KOPT-K1 (cell line): ENCODE measurements at regions not wholly inside any gene's neighbourhood (a gene's known extent, or its start where the extent isn't known, plus 50 kb on each side); places are given as distances from the start of the nearest gene placed in this dataset.
"Not testable (repeated sequence)": the region's sequence is repeated elsewhere in the genome, so short reads cannot be mapped to it uniquely, and the experiment has no call there.

ENCODE experiments used
- H3K27ac ChIP-seq: fragments of 200-600 bp; sonication (generic); 2 replicates; pipeline ENCODE4 v1.5.1; 2016; ENCODE audit warnings: antibody characterized with exemption, mild to moderate bottlenecking, low read depth, low read length; ENCODE audit not compliant: poor library complexity, severe bottlenecking
- H3K36me3 ChIP-seq: fragments of 200-600 bp; sonication (generic); 2 replicates; pipeline ENCODE4 v1.5.1; 2017; ENCODE audit warnings: antibody characterized with exemption, mild to moderate bottlenecking, low read length, moderate library complexity; ENCODE audit not compliant: insufficient read depth
- H3K9me3 ChIP-seq: fragments of 200-600 bp; sonication (generic); 2 replicates; pipeline ENCODE4 v1.5.1; 2017; ENCODE audit warnings: antibody characterized with exemption, low read length, mild to moderate bottlenecking; ENCODE audit not compliant: insufficient read depth, poor library complexity, severe bottlenecking

- no peaks in the 10 kb centered on the region for H3K36me3 ChIP-seq
- H3K27ac ChIP-seq = no peak overlapping the region
- H3K9me3 ChIP-seq = peaks cover 4% of the 10 kb centered on the region
These were observed 816.0 kb upstream of the PCDH10 start for GRCh38 chr4:132332932-132333723.

GRCh38 chr4:132333724-132334047 is 815.4 kb upstream of the PCDH10 start:
- H3K27ac ChIP-seq = no peak overlapping the region
- H3K9me3 ChIP-seq = peaks cover 4% of the 10 kb centered on the region
- H3K36me3 ChIP-seq = no peaks in the 10 kb centered on the region

GRCh38 chr4:132334081-132334480 is 815.0 kb upstream of the PCDH10 start:
- H3K27ac ChIP-seq = no peak overlapping the region
- no peaks in the 10 kb centered on the region for H3K36me3 ChIP-seq
- H3K9me3 ChIP-seq = peaks cover 4% of the 10 kb centered on the region

- Histone ChIP-seq H3K9me3 (peaks cover 23% of the 10 kb centered on the region), H3K27ac (no peak overlapping the region), H3K36me3 (no peaks in the 10 kb centered on the region)
These were observed 803.9 kb upstream of the PCDH10 start for GRCh38 chr4:132344924-132345828.

GRCh38 chr4:132346016-132346415 is 803.1 kb upstream of the PCDH10 start:
- Histone ChIP-seq H3K36me3 (no peaks in the 10 kb centered on the region), H3K9me3 (peaks cover 23% of the 10 kb centered on the region), H3K27ac (no peak overlapping the region)

GRCh38 chr4:132351606-132352005 is 797.5 kb upstream of the PCDH10 start:
- H3K9me3 ChIP-seq = peaks cover 22% of the 10 kb centered on the region
- not testable (repeated sequence) for H3K27ac ChIP-seq, H3K36me3 ChIP-seq

- Histone ChIP-seq H3K36me3 (no peaks in the 10 kb centered on the region), H3K9me3 (no peaks in the 10 kb centered on the region), H3K27ac (no peak overlapping the region)
These were observed 766.9 kb upstream of the PCDH10 start for GRCh38 chr4:132382243-132382642.

GRCh38 chr4:132383571-132384199 is 765.4 kb upstream of the PCDH10 start:
- H3K27ac ChIP-seq = no peak overlapping the region
- no peaks in the 10 kb centered on the region for H3K36me3 ChIP-seq
- H3K9me3 ChIP-seq = peaks cover 2% of the 10 kb centered on the region

GRCh38 chr4:132384709-132385108 is 764.4 kb upstream of the PCDH10 start:
- Histone ChIP-seq H3K27ac (no peak overlapping the region), H3K36me3 (no peaks in the 10 kb centered on the region), H3K9me3 (peaks cover 7% of the 10 kb centered on the region)

- H3K36me3 ChIP-seq = no peaks in the 10 kb centered on the region
- H3K27ac ChIP-seq = no peak overlapping the region
- H3K9me3 ChIP-seq = peaks cover 10% of the 10 kb centered on the region
These were observed 763.0 kb upstream of the PCDH10 start for GRCh38 chr4:132386130-132386529.

- peaks cover 10% of the 10 kb centered on the region for H3K9me3 ChIP-seq
- no peaks in the 10 kb centered on the region for H3K36me3 ChIP-seq
These were observed 762.0 kb upstream of the PCDH10 start for GRCh38 chr4:132387060-132387459.

GRCh38 chr4:132395561-132395960 is 753.5 kb upstream of the PCDH10 start:
- Histone ChIP-seq H3K27ac (no peak overlapping the region), H3K9me3 (no peaks in the 10 kb centered on the region), H3K36me3 (no peaks in the 10 kb centered on the region)

More at GRCh38 chr4:132387060-132387459, 762.0 kb upstream of the PCDH10 start:
- no peak overlapping the region for H3K27ac ChIP-seq

GRCh38 chr4:132396636-132397035 is 752.5 kb upstream of the PCDH10 start:
- no peaks in the 10 kb centered on the region for H3K9me3 ChIP-seq
- no peak overlapping the region for H3K27ac ChIP-seq
- no peaks in the 10 kb centered on the region for H3K36me3 ChIP-seq

- H3K27ac ChIP-seq = no peak overlapping the region
- no peaks in the 10 kb centered on the region for H3K36me3 ChIP-seq
- H3K9me3 ChIP-seq = peaks cover 47% of the 10 kb centered on the region
These were observed 731.9 kb upstream of the PCDH10 start for GRCh38 chr4:132417220-132417619.

- Histone ChIP-seq H3K9me3 (no peaks in the 10 kb centered on the region), H3K36me3 (no peaks in the 10 kb centered on the region), H3K27ac (no peak overlapping the region)
These were observed 722.0 kb upstream of the PCDH10 start for GRCh38 chr4:132427125-132427524.
